GM20000 (cell line): ENCODE measurements at regions not wholly inside any gene's neighbourhood (a gene's known extent, or its start where the extent isn't known, plus 50 kb on each side); places are given as distances from the start of the nearest gene placed in this dataset.

Experiments used
- DNase-seq: peaks from one replicate; pipeline ENCODE4 v3.0.0; 2012; ENCODE audit warnings: low spot score
- CTCF ChIP-seq: IDR thresholded peaks from 2 replicates; pipeline ENCODE4 v1.5.1; 2012; ENCODE audit warnings: mild to moderate bottlenecking, control low read depth; ENCODE audit errors: extremely low read depth, missing control alignments

DNA sequence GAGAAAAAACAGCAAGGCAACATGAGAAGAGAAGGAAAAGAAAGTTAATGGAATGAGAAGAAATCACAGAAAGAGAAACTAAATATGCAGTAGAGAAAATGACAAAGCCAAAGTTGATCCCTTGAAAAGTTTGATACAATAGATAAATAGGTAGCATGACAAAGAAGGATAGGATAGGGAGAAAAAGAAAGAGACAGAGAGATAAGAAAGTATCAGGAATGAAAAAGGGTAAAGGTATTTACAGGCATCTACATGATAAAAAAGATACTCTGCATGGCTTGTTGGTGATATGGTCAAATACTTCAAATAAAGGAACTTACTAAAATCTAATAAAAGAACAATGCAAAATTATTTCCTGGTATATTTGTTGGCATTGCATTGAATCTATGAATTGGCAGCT, 185.5 kb upstream of the TECRL start:
- no peak for DNase-seq
- TF ChIP-seq CTCF = no peak

GRCh38 chr4:64588507-64588906, 179.3 kb upstream of the TECRL start:
- no peak for TF ChIP-seq CTCF
- DNase-seq = no peak

- peak; percentile 18 for DNase-seq
- TF ChIP-seq CTCF = peak; percentile 54
Measured at GRCh38 chr4:64584981-64585557, 175.8 kb upstream of the TECRL start.

DNA sequence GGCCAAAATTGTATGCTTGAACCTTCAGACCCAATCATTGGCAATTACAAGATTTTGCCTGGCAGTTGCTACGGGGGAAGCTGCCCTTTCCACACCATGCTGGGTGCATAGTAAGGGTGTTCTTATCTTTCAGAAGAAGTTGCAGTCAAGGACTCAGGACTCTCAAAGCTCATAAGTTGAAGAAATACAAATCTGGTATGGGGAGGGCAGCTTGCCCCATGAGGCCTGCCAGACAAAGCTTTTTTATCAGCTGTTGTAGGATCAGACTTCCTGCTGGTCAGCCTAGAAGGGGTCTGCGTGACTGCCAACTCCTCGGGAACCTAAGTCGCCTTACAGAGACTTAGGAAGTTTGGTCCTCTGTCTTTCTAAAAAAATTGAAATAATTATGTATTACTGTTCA, 174.9 kb upstream of the TECRL start:
- no peak for TF ChIP-seq CTCF
- no peak for DNase-seq

DNA sequence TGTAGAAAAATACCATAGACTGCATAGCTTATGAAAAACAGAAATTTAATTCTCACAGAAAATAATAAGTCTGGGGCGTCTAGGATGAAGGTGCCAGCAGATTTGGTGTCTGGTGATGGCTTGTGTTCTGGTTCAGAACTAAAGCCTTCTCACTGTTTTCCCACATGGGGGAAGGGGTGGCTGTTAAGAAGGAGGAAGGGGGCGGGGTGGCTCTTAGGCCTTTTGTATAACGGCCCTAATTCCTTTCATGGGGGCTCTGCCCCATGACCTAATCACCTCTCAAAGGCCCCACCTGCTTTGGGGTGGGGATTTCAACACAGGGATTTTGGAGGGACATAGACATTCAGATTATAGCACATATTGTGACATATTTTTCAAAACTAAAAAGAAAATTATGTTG, 173.2 kb upstream of the TECRL start:
- TF ChIP-seq CTCF = no peak
- no peak for DNase-seq

DNA sequence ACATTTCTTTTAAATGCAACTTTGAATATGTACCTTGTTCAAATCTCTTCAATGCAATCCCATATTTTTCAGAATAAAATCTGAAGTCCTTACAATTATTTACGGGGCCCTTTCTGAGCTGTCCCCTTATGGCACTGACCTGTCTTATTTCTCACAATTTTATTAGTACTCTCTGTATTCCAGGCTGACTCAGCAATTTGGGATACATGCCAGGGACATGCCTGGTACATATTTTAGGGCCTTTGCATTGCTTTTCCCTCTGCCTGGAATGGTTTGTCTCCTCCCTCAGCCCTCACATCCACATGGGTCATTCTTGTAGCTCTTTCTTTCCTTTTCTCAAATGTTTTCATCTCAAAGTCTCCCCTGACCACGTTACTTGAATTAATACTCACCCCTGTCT, 172.2 kb upstream of the TECRL start:
- no peak for DNase-seq
- no peak for TF ChIP-seq CTCF

GRCh38 chr4:64564126-64564525, 154.9 kb upstream of the TECRL start:
- no peak for TF ChIP-seq CTCF
- DNase-seq = no peak
